HG02970 (cell line): ENCODE measurements at regions not wholly inside any gene's neighbourhood (a gene's known extent, or its start where the extent isn't known, plus 50 kb on each side); places are given as distances from the start of the nearest gene placed in this dataset.

Experiments
- ATAC-seq: cut with Tn5 transposase; IDR thresholded peaks from one replicate; pipeline ENCODE4 v1.9.1; 2021; ENCODE audit warnings: mild to moderate bottlenecking, moderate library complexity, moderate number of reproducible peaks; ENCODE audit not compliant: unreplicated experiment, low FRiP score

DNA sequence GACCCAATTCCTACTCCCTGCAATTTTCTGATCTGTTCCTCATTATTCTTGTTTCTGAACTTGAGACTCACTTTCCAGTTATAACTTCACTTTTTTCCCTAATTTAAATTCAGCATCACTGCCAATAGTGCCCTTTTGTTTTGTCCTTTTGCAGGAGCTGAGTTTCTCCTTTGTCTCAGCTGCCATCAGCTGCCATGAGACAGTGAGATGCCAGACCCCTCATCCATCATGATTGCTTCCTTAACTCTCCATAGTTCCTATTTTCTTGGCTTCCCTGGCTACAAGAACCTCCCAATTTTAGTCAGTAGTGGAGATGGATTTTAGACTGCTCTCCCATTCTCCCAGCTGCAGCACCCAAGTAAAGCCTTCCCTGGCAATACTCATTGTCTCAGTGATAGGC, 518.1 kb downstream of the HDGFL1 start:
- ATAC-seq, result no peak

DNA sequence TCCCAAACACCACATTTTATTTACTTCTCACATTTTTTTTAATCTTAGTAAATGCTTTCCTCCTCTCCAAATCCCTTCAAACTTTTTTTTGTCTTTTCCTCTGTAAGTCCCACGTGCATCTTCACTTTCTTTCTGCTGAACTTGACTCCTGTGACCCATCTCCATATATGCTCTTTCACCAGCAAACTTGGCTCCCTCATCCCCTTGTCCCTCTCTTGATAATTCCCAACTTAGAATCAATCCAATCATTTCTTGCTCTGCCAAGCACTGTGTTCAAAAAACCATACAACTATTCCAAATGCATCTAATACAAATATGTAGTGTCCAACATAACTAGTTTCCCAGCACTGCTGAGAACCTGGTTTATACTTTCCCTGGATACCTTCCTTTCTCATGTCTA, 519.4 kb downstream of the HDGFL1 start:
- ATAC-seq, result no peak

DNA sequence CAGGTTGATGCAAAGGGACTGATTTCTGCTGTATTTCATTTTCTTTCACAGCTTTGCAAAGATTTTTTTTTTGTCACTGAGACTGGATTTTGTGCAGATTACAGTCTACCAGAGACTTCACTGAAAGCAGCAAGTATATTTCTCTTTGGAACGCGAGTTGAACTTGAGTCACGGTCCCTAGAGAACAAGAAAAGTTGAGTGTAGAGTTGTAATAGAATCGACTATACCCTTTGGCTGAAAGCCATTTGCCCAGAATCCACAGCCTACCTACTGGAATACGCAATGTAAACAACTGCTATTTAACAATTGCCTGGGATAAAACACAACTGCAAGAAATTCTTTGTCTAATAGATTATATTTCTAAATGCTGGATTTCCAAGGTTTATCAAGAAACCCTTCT, 520.6 kb downstream of the HDGFL1 start:
- no peak for ATAC-seq

DNA sequence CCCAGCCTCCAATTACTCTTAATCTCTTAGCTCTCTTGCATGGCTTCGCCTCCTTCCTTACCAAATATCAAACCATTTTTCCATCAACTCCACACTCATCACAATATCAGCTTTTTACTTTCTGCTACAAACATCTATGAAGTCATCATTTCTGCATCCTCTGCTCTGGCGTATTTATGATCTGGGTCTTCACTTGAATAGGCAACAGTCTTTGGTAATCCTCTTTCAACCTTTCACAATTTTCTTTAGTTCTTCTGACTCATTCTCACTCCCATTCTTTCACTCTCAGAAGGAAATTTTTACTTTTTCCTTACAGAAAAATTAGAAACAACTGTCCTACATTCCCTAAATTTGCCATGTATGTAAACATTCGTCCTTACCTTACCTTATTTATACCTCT, 522.4 kb downstream of the HDGFL1 start:
- no peak for ATAC-seq

GRCh38 chr6:23096876-23097275, 527.5 kb downstream of the HDGFL1 start:
- ATAC-seq, result no peak

DNA sequence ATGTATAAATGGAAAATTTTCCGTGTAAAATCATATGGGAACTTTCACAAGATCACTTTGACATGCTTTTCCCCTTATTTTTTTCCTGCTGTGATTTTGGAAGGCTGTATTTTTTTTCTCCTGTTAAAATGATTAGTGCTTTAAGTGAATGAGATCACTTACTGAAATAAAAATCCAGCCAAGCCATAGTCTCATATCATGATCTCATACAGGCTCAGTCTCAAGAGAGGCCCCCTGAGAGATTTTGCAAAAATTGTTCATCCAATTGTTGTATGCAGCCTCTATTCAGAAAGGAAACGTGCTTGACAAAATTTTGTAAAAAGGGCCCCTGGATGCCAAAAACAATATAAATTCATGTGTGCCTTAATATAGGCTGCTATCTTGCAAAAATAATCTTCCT, 528.2 kb downstream of the HDGFL1 start:
- no peak for ATAC-seq

GRCh38 chr6:23106951-23107350, 537.6 kb downstream of the HDGFL1 start:
- no peak for ATAC-seq

DNA sequence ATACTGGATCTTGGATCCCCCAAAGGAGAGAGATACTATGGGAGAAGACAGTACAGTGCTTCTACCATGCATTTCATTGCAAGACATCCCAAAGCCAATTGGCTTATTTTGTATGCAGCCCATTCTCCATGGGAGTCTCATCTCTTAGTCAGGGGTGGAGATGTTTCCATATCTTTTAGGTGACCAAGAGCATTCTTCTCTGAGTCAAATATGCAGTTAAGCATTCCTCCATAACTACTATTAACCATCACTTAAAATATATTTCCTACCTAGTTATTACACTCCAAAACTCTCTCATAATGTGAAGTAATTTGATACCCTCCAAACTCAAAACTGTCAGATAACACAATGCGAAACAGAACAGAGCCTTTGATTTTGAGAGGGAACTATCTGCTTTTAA, 542.6 kb downstream of the HDGFL1 start:
- ATAC-seq, result no peak

GRCh38 chr6:23114812-23115504, 545.6 kb downstream of the HDGFL1 start:
- no peak for ATAC-seq

DNA sequence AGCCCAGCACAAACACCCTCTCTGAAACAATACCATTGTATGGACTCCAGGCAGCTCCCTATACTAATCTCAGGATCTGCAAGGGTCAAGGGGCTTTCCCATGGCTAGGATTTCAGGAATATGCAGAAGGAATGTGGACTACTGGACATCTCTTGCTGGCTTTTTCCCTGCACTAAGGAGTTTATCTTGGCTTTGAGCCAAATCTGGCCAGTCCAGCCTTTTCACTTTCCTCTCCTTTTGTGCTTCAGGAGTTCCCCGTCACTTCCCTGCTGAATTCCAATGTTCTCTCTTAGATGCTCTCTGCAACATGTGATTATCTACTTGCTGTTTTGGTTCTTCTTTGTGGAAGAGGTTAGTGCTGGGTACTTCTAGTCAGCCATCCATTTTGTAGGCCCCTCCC, 568.2 kb downstream of the HDGFL1 start:
- no peak for ATAC-seq

GRCh38 chr6:23140871-23141270, 571.5 kb downstream of the HDGFL1 start:
- no peak for ATAC-seq

DNA sequence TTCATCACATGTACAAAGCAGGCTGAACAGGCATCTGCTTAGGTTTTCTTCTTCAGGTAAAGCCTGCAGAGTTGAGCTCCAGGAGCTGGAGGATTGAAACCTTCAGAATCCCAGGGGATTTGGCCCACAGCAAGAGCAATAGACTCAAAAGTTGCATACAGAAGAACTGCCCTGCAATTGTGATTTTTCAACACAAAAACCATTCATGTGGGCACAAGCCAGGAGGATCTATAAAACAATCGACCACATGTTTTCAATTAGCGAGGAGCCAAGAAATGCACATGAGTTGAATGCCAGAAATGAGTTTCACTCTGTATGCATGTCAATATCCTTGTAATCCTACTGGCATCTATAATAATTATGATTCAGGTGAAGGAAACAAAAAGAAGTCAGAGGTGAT, 576.4 kb downstream of the HDGFL1 start:
- ATAC-seq, result no peak

- no peak for ATAC-seq
Observed at GRCh38 chr6:23154159-23154558, 584.8 kb downstream of the HDGFL1 start.

- ATAC-seq, result no peak
Observed at GRCh38 chr6:23170049-23170448, 600.7 kb downstream of the HDGFL1 start.

DNA sequence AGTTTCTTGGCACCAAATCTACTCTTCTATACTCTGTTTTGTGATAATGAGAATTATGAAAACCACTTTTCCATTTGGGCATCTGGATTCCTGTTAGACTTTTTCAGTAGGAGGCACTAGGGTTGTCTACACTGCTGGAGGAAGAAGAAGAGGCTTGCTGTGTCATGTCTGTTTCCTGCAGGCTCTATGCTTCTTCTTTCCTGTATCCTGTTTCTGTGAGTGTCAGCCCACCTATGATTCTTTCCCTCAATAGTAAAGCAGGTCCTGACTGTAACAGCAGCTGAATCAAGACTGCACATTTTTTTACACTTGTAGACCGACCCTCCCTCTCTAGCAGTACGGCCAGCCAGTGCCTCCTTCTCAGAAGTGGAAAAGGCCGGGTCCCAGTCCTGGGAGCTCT, 603.9 kb downstream of the HDGFL1 start:
- ATAC-seq, result no peak

- ATAC-seq, result no peak
Observed at GRCh38 chr6:23174781-23175361, 605.5 kb downstream of the HDGFL1 start.

DNA sequence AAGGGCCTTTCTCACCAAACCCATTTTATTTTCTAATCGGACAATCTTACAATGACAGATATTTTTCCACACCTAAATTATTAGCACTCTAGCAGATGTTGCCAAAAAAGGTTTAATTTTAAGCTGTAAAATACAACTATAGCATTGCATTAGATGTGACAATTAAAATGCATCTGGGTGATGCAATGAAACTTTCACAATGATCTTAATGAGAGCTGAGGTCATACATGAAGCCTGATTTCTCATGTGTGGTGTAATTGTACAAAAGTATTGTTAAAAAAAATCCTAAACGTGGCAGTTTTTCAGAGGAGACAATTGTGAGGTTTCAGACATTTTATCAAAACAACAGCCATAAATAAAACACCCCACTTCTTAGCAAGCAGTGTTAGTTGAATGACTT, 606.0 kb downstream of the HDGFL1 start:
- ATAC-seq, result no peak

DNA sequence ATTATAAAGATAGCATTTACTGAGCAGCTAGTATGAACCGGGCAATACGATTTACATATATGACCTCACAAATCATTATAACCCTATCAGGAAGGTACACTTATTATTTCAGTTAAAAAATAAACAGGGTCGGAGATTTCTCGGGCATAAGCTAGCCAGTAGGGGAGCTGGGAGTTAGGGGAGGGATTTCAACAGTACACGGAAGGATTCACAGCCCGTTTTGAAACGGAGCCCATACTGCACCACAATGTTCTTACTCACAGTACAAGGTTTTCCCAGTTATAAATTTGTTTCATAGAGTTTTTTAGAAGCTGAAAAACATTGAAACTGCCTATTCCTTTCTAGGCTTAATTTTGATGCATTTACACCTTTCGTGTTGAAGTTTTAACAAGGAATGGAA, 607.1 kb downstream of the HDGFL1 start:
- ATAC-seq, result no peak

GRCh38 chr6:23176883-23177282, 607.5 kb downstream of the HDGFL1 start:
- no peak for ATAC-seq

- ATAC-seq, result no peak
Observed at GRCh38 chr6:23177806-23178205, 608.4 kb downstream of the HDGFL1 start.

DNA sequence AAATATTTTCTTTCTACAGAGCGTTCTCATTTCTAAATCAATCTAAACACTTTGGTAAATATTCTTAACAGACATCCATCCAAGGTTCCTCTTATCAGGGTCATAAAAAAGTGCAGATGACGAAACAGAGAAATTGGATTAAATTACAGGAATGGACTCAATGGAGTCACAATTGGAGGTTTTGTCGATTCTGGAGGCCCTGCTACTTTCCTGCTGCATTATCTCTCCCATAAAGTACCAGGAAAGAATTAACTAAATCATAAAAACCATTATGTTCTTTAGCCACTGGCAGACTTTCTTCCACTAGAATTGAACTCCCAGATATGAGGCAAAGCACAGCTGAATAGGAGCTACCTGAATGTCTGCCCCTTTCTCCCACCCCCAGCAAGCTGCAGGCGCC, 610.6 kb downstream of the HDGFL1 start:
- no peak for ATAC-seq

DNA sequence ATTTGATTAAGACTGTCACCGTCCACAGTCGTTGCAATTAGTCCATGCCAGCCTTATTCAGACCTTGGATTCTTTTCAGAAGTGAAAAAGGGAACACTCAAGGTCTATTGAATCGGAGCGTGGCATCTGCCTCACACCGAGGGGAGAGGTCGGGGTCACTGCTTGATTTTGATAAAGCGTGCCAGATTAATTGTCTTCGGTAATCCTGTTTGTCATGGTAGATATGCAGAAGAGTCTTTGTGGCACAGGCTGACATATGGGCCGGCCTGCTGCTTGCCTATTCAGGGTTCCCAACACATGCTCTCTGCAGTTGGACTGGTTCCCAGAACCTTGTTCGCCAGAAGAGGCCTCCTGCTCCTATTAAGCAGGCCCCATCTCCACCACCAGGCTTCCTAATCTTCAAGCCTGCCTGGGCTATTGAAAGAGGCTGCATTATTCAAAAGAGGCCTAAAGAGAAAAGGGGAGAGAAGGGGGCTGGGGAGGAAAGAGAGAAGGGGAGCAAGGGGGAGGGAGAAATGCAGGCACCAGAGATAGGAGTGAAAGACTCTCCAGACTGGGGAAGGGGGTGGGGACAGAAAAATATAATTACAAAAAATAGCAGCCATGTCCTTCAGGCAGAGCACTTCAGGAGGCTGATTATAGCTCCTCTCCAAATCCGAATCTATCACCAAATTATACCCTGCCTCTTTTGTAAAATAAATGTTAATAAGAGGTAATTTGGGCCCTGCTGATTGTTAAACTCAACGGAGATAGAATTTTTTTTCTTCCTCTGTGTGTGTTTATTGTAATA, 611.3 kb downstream of the HDGFL1 start:
- ATAC-seq, result no peak
